Caco-2 (cell line): ENCODE measurements at regions not wholly inside any gene's neighbourhood (a gene's known extent, or its start where the extent isn't known, plus 50 kb on each side); places are given as distances from the start of the nearest gene placed in this dataset.

ENCODE experiments used
- BruUV-seq: library from RNA; stranded (reverse); fragments of 400-500 nt; replicated peaks from 2 replicates; lab custom pipeline; 2021; lab: Mats Ljungman, UMichigan
- CTCF ChIA-PET: fragments of 300-600 bp; sonication (Branson Sonifier 250); formaldehyde crosslinking; loops from one replicate; lab custom pipeline; 2022; ENCODE audit warnings: antibody characterized with exemption; lab: Charles Lee
- POLR2A ChIA-PET: fragments of 300-600 bp; sonication (Branson Sonifier 250); formaldehyde crosslinking; loops from one replicate; lab custom pipeline; 2022; ENCODE audit warnings: antibody characterized with exemption; lab: Charles Lee
- DNase-seq, 2 experiments: peaks; one replicate each; pipeline versions ENCODE4 v3.0.0 to v3.0.0-alpha.2; 2020 to 2022
- H3K27me3 ChIP-seq: replicated peaks from 2 replicates; pipeline ENCODE4 v1.6.0; 2011; ENCODE audit warnings: low read length; ENCODE audit not compliant: control insufficient read depth, insufficient read depth
- H3K36me3 ChIP-seq: 2 replicates; pipeline ENCODE4 v1.5.1; 2011; ENCODE audit warnings: low read length; ENCODE audit not compliant: control insufficient read depth, insufficient read depth
- H3K4me1 ChIP-seq: fragments of 250-450 bp; sonication (Bioruptor Pico); 2 replicates; pipeline ENCODE4 v1.5.1; 2020; ENCODE audit warnings: mild to moderate bottlenecking
- H3K4me3 ChIP-seq: 2 replicates; pipeline ENCODE4 v1.5.1; 2011; ENCODE audit warnings: low read depth, mild to moderate bottlenecking, control low read depth, low read length
- H3K9me3 ChIP-seq: fragments of 250-450 bp; sonication (Bioruptor Pico); 2 replicates; pipeline ENCODE4 v1.5.1; 2020; ENCODE audit warnings: mild to moderate bottlenecking, moderate library complexity
- H3K27ac Mint-ChIP-seq: one replicate; pipeline ENCODE4 v1.8.0; 2022; ENCODE audit warnings: mixed read lengths; ENCODE audit not compliant: unreplicated experiment
- H3K27me3 Mint-ChIP-seq: one replicate; pipeline ENCODE4 v1.8.0; 2022; ENCODE audit warnings: mixed read lengths; ENCODE audit not compliant: insufficient read depth, unreplicated experiment
- H3K36me3 Mint-ChIP-seq: one replicate; pipeline ENCODE4 v1.8.0; 2022; ENCODE audit warnings: mild to moderate bottlenecking, mixed read lengths; ENCODE audit not compliant: insufficient read depth, unreplicated experiment
- H3K4me1 Mint-ChIP-seq: one replicate; pipeline ENCODE4 v1.8.0; 2022; ENCODE audit warnings: low read depth, mixed read lengths; ENCODE audit not compliant: unreplicated experiment
- H3K4me3 Mint-ChIP-seq: one replicate; pipeline ENCODE4 v1.8.0; 2022; ENCODE audit warnings: mild to moderate bottlenecking, moderate library complexity, mixed read lengths; ENCODE audit not compliant: unreplicated experiment
- H3K9me3 Mint-ChIP-seq: one replicate; pipeline ENCODE4 v1.8.0; 2022; ENCODE audit warnings: mixed read lengths; ENCODE audit not compliant: unreplicated experiment
- CTCF ChIP-seq, 2 experiments: fragments of 200-600 bp in 1 of 2; IDR thresholded peaks; 1 replicate in 1 of 2; 2 replicates in 1 of 2; pipeline versions ENCODE4 v1.5.1 to v1.8.0; 2011 to 2022; ENCODE audit warnings: antibody characterized with exemption in 1 of 2, control low read depth in 1 of 2, inconsistent platforms in 1 of 2, low read depth in 1 of 2, low read length in 1 of 2, mild to moderate bottlenecking in 1 of 2, moderate library complexity in 1 of 2; ENCODE audit not compliant: insufficient read depth in 1 of 2, severe bottlenecking in 1 of 2, unreplicated experiment in 1 of 2
- intact Hi-C: fragments of 100-400 bp; cut with micrococcal nuclease; formaldehyde crosslinking; loops from one replicate; pipeline ENCODE4 v1.10.0; 2022; ENCODE audit not compliant: unreplicated experiment

DNA sequence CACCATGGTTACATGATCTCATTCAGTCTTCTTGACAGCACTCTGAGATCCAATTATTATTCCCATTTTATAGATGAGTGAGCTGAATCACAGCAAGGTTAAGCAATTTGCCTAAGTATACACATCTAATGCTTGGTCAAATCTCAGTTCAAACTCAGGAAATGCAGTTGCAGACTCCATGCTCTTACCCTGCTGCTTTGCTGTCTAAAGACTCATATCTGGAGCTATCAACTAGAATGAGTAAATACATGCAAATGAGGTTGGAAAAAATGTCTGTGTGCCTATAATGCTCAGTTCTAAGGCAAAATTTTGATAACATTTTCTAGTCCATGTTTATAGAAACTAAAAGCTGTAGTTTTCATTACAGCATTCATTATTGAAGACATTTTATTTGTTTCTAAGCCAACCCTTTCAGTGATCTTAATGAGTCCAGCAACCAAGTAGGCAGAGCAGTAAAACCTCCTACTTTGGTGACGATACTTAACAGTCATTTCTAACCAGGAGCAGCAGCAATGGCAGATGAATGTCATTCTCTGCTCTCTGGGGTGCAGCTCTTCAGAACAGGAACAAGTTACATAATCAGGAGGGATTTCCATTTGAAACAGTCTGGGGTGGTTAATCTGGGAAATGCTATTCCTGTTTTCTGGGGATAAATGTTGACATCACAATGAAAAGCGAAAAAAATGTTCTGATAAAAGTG, 396.8 kb upstream of the UBE2E3 start:
- TF ChIP-seq CTCF (IDR thresholded peaks at IDR 0.05; ENCODE audit: insufficient read depth in 1 of 2, low read depth in 1 of 2, low read length in 1 of 2, severe bottlenecking in 1 of 2, unreplicated experiment in 1 of 2) = no peak
- no TSS peak for BruUV-seq
- DNase-seq = no peak
- Mint-ChIP-seq H3K4me1 (no peaks in the 10 kb centered on the region), H3K27me3 (peaks cover 4% of the 10 kb centered on the region), H3K27ac (no peak overlapping the region), H3K9me3 (no peaks in the 10 kb centered on the region), H3K4me3 (no peak overlapping the region), H3K36me3 (no peaks in the 10 kb centered on the region)
- Histone ChIP-seq H3K4me3 (no peak overlapping the region), H3K27me3 (no peaks in the 10 kb centered on the region), H3K9me3 (no peaks in the 10 kb centered on the region), H3K36me3 (no peaks in the 10 kb centered on the region), H3K4me1 (no peaks in the 10 kb centered on the region)
- CTCF ChIA-PET = no interaction called here
- intact Hi-C loops = no loop called here
- POLR2A ChIA-PET = no interaction called here

DNA sequence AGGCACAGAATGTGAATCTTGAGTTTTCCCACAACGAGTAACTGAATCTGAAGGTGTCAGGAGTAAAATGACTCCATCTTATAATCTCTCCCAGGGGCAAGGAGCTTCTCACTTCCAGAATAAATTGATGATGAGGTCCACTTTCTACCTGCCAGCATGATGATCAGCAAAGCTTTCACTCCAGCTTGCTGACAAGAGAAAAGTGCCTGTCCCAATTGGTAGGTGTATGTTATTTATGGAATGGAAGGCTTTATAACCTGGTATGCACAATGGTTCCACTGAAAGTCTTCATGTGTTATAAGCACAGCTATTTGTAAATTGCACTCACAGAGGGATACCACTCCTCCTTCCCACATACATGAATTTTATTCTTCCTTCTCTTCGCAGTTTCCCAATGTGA, 401.0 kb upstream of the UBE2E3 start:
- Mint-ChIP-seq H3K36me3 (no peaks in the 10 kb centered on the region), H3K9me3 (peaks cover 6% of the 10 kb centered on the region), H3K27ac (no peak overlapping the region), H3K4me1 (no peaks in the 10 kb centered on the region), H3K27me3 (peaks cover 4% of the 10 kb centered on the region), H3K4me3 (no peak overlapping the region)
- H3K36me3 ChIP-seq = no peaks in the 10 kb centered on the region
- H3K4me1 ChIP-seq = no peaks in the 10 kb centered on the region
- ChIA-PET POLR2A (no interaction called here), CTCF (interaction anchor here (0.6 kb wide), 1 partner anchor 452 kb away, joined by 3 read pairs; no protein-coding TSS in a partner anchor)
- DNase-seq = no peak
- no peaks in the 10 kb centered on the region for H3K27me3 ChIP-seq
- H3K9me3 ChIP-seq = no peaks in the 10 kb centered on the region
- no TSS peak for BruUV-seq
- no peak overlapping the region for H3K4me3 ChIP-seq
- no peak for TF ChIP-seq CTCF (IDR thresholded peaks at IDR 0.05; ENCODE audit: insufficient read depth in 1 of 2, low read depth in 1 of 2, low read length in 1 of 2, severe bottlenecking in 1 of 2, unreplicated experiment in 1 of 2)
- intact Hi-C loops = no loop called here

- Mint-ChIP-seq H3K9me3 (peaks cover 6% of the 10 kb centered on the region), H3K36me3 (no peaks in the 10 kb centered on the region), H3K27ac (no peak overlapping the region), H3K27me3 (peaks cover 4% of the 10 kb centered on the region), H3K4me1 (no peaks in the 10 kb centered on the region), H3K4me3 (no peak overlapping the region)
- no peaks in the 10 kb centered on the region for H3K27me3 ChIP-seq
- ChIA-PET POLR2A (no interaction called here), CTCF (no interaction called here)
- intact Hi-C loops = no loop called here
- no peak overlapping the region for H3K4me3 ChIP-seq
- no peak for TF ChIP-seq CTCF (IDR thresholded peaks at IDR 0.05; ENCODE audit: insufficient read depth in 1 of 2, low read depth in 1 of 2, low read length in 1 of 2, severe bottlenecking in 1 of 2, unreplicated experiment in 1 of 2)
- no peaks in the 10 kb centered on the region for H3K9me3 ChIP-seq
- no peaks in the 10 kb centered on the region for H3K36me3 ChIP-seq
- no peak for DNase-seq
- H3K4me1 ChIP-seq = 0 out of 2 replicates have a peak, but pooled peaks cover 4% of the 10 kb centered on the region
- no TSS peak for BruUV-seq
These were observed 402.0 kb upstream of the UBE2E3 start for GRCh38 chr2:180578441-180578840.
